H1 (cell line): ENCODE measurements at regions not wholly inside any gene's neighbourhood (a gene's known extent, or its start where the extent isn't known, plus 50 kb on each side); places are given as distances from the start of the nearest gene placed in this dataset.

Experiments
- CTCF ChIA-PET: fragments of 300-600 bp; sonication (Branson Sonifier 250); formaldehyde crosslinking; loops from one replicate; lab custom pipeline; 2021; ENCODE audit not compliant: partially characterized antibody; lab: Charles Lee
- POLR2A ChIA-PET: fragments of 300-600 bp; sonication (Branson Sonifier 250); formaldehyde crosslinking; loops from one replicate; lab custom pipeline; 2021; ENCODE audit warnings: inconsistent platforms; ENCODE audit not compliant: partially characterized antibody; lab: Charles Lee
- DNase-seq, 2 experiments: peaks; one replicate each; pipeline versions ENCODE4 v3.0.0 to v3.0.0-alpha.2; 2010 to 2022; ENCODE audit warnings: low spot score in 2 of 2, low read depth in 1 of 2, mixed read lengths in 1 of 2
- FAIRE-seq: peaks from 2 replicates; lab custom pipeline; 2011; peaks lifted over from hg19 to GRCh38; lab: Jason Lieb, UNC
- H2AFZ ChIP-seq: 2 replicates; pipeline ENCODE4 v1.8.1; 2012; ENCODE audit warnings: low read length, inconsistent platforms
- H2AK5ac ChIP-seq: 2 replicates; pipeline ENCODE4 v1.6.1; 2013; ENCODE audit warnings: low read depth, low read length
- H2BK120ac ChIP-seq: replicated peaks from 2 replicates; pipeline ENCODE3; 2013; ENCODE audit warnings: low read depth, low read length, inconsistent platforms
- H2BK12ac ChIP-seq: 2 replicates; pipeline ENCODE4 v1.6.1; 2013; ENCODE audit warnings: low read depth, low read length
- H2BK15ac ChIP-seq: 2 replicates; pipeline ENCODE4 v1.6.1; 2013; ENCODE audit warnings: low read length
- H2BK20ac ChIP-seq: 2 replicates; pipeline ENCODE4 v1.6.1; 2013; ENCODE audit warnings: low read length
- H2BK5ac ChIP-seq: 2 replicates; pipeline ENCODE4 v1.6.1; 2013; ENCODE audit warnings: low read depth, low read length
- H3K14ac ChIP-seq: 2 replicates; pipeline ENCODE4 v1.6.1; 2013; ENCODE audit warnings: inconsistent platforms; ENCODE audit not compliant: insufficient read length
- H3K18ac ChIP-seq: 2 replicates; pipeline ENCODE4 v1.6.1; 2013; ENCODE audit warnings: low read length; ENCODE audit errors: extremely low read depth
- H3K23ac ChIP-seq: 2 replicates; pipeline ENCODE4 v1.6.1; 2013; ENCODE audit warnings: inconsistent platforms; ENCODE audit not compliant: insufficient read length
- H3K23me2 ChIP-seq: 2 replicates; pipeline ENCODE4 v1.6.1; 2013; ENCODE audit warnings: low read depth, low read length
- H3K27ac ChIP-seq: 2 replicates; pipeline ENCODE4 v1.6.1; 2011; ENCODE audit warnings: low read depth, low read length, inconsistent platforms
- H3K27me3 ChIP-seq, 4 experiments: replicated peaks in 1 of 4; 1 replicate in 1 of 4; 2 replicates in 3 of 4; pipeline versions ENCODE4 v1.6.1 to v1.8.1; 2011 to 2013; ENCODE audit warnings: low read length in 3 of 4, mild to moderate bottlenecking in 3 of 4, inconsistent platforms in 2 of 4, mixed read lengths in 2 of 4, moderate library complexity in 1 of 4; ENCODE audit not compliant: control insufficient read depth in 3 of 4, insufficient read depth in 3 of 4; ENCODE audit errors: extremely low read depth in 1 of 4
- H3K36me3 ChIP-seq, 4 experiments: 2 replicates each; pipeline versions ENCODE4 v1.6.1 to v1.8.1; 2011 to 2013; ENCODE audit warnings: mild to moderate bottlenecking in 4 of 4, low read length in 3 of 4, moderate library complexity in 2 of 4, control low read depth in 1 of 4, inconsistent platforms in 1 of 4; ENCODE audit not compliant: insufficient read depth in 4 of 4, control insufficient read depth in 2 of 4
- H3K4ac ChIP-seq: replicated peaks from 2 replicates; pipeline ENCODE3; 2013; ENCODE audit warnings: low read length, low read depth, mixed read lengths, inconsistent platforms; ENCODE audit not compliant: insufficient read length
- H3K4me1 ChIP-seq, 4 experiments: replicated peaks in 1 of 4; 1 replicate in 1 of 4; 2 replicates in 3 of 4; pipeline versions ENCODE4 v1.6.1 to v1.8.1; 2011 to 2013; ENCODE audit warnings: low read length in 3 of 4, inconsistent platforms in 2 of 4, mixed read lengths in 1 of 4; ENCODE audit not compliant: insufficient read depth in 4 of 4, control insufficient read depth in 3 of 4
- H3K4me2 ChIP-seq, 2 experiments: 2 replicates each; pipeline versions ENCODE4 v1.6.1 to v1.8.1; 2011 to 2013; ENCODE audit warnings: low read depth in 2 of 2, low read length in 2 of 2, control low read depth in 1 of 2, inconsistent platforms in 1 of 2, mild to moderate bottlenecking in 1 of 2; ENCODE audit not compliant: insufficient read depth in 1 of 2
- H3K4me3 ChIP-seq, 4 experiments: fragments of 200-600, 300-600 bp in 1 of 4; sonication (generic), shearing (Covaris generic), sonication (Bioruptor Twin) in 1 of 4; 2 replicates each; pipeline versions ENCODE4 v1.5.1 to v1.8.1; 2011 to 2016; ENCODE audit warnings: low read length in 4 of 4, low read depth in 3 of 4, control low read depth in 2 of 4, inconsistent platforms in 2 of 4, mild to moderate bottlenecking in 2 of 4, mixed read lengths in 1 of 4, moderate library complexity in 1 of 4; ENCODE audit not compliant: insufficient read depth in 2 of 4; ENCODE audit errors: extremely low read depth in 1 of 4
- H3K56ac ChIP-seq: replicated peaks from 2 replicates; pipeline ENCODE3; 2013; ENCODE audit warnings: low read depth, mild to moderate bottlenecking, mixed read lengths, low read length, inconsistent platforms; ENCODE audit not compliant: insufficient read length
- H3K79me1 ChIP-seq: 2 replicates; pipeline ENCODE4 v1.6.1; 2013; ENCODE audit warnings: low read depth, low read length, control low read depth
- H3K79me2 ChIP-seq, 2 experiments: 2 replicates each; pipeline versions ENCODE4 v1.6.1 to v1.8.1; 2012 to 2013; ENCODE audit warnings: low read length in 2 of 2, mild to moderate bottlenecking in 2 of 2, inconsistent platforms in 1 of 2; ENCODE audit not compliant: insufficient read depth in 2 of 2, control insufficient read depth in 1 of 2
- H3K9ac ChIP-seq, 4 experiments: replicated peaks in 1 of 4; 1 replicate in 1 of 4; 2 replicates in 3 of 4; pipeline versions ENCODE4 v1.6.1 to v1.8.1; 2011 to 2013; ENCODE audit warnings: low read depth in 3 of 4, low read length in 3 of 4, control low read depth in 2 of 4, mild to moderate bottlenecking in 2 of 4, moderate library complexity in 2 of 4, inconsistent platforms in 1 of 4; ENCODE audit errors: extremely low read depth in 1 of 4
- H3K9me3 ChIP-seq, 2 experiments: 2 replicates each; pipeline versions ENCODE4 v1.6.1 to v1.8.1; 2012 to 2013; ENCODE audit warnings: mild to moderate bottlenecking in 2 of 2, moderate library complexity in 2 of 2, control low read depth in 1 of 2, inconsistent platforms in 1 of 2, low read depth in 1 of 2, low read length in 1 of 2, mixed read lengths in 1 of 2; ENCODE audit not compliant: insufficient read depth in 2 of 2
- H4K20me1 ChIP-seq, 2 experiments: replicated peaks in 1 of 2; 2 replicates each; pipeline versions ENCODE3 to v1.8.1; 2011 to 2013; ENCODE audit warnings: inconsistent platforms in 2 of 2, low read length in 2 of 2, mild to moderate bottlenecking in 1 of 2; ENCODE audit not compliant: insufficient read depth in 2 of 2, control insufficient read depth in 1 of 2
- H4K5ac ChIP-seq: 2 replicates; pipeline ENCODE4 v1.6.1; 2013; ENCODE audit warnings: low read length, low read depth, mixed read lengths, inconsistent platforms; ENCODE audit not compliant: insufficient read length
- H4K8ac ChIP-seq: 2 replicates; pipeline ENCODE4 v1.8.0; 2013; ENCODE audit warnings: mild to moderate bottlenecking, moderate library complexity, low read length, inconsistent platforms; ENCODE audit not compliant: insufficient read depth; ENCODE audit errors: extremely low read depth
- H4K91ac ChIP-seq: replicated peaks from 2 replicates; pipeline ENCODE3; 2013; ENCODE audit warnings: low read length, mixed read lengths, inconsistent platforms; ENCODE audit not compliant: insufficient read length
- ASH2L ChIP-seq: fragments of 200-600, 300-600 bp; sonication (generic); IDR thresholded peaks from one replicate; pipeline ENCODE4 v1.7.1; 2017; ENCODE audit warnings: low read length
- ATF3 ChIP-seq: IDR thresholded peaks from 2 replicates; pipeline ENCODE4 v1.6.1; 2011; ENCODE audit warnings: low read depth, mild to moderate bottlenecking, low read length; ENCODE audit not compliant: insufficient read depth
- CBX8 ChIP-seq: fragments of 300-800, 300-1000 bp; sonication (generic); IDR thresholded peaks from 2 replicates; pipeline ENCODE4 v1.7.1; 2016; ENCODE audit warnings: low read depth, low read length, borderline replicate concordance
- GABPA ChIP-seq: IDR thresholded peaks from 2 replicates; pipeline ENCODE4 v1.6.1; 2011; ENCODE audit warnings: mild to moderate bottlenecking, low read length, moderate library complexity, borderline replicate concordance; ENCODE audit not compliant: insufficient read depth
- NANOG ChIP-seq: IDR thresholded peaks from 2 replicates; pipeline ENCODE4 v1.6.1; 2011; ENCODE audit warnings: low read length, low read depth, mild to moderate bottlenecking, inconsistent platforms; ENCODE audit not compliant: insufficient read depth, poor library complexity, severe bottlenecking
- POLR2A ChIP-seq, 2 experiments: IDR thresholded peaks; 1 replicate in 1 of 2; 2 replicates in 1 of 2; pipeline ENCODE4 v1.6.1; 2011; ENCODE audit warnings: low read depth in 2 of 2, low read length in 2 of 2, mild to moderate bottlenecking in 2 of 2; ENCODE audit errors: control extremely low read depth in 1 of 2
- RAD21 ChIP-seq, 2 experiments: IDR thresholded peaks in 1 of 2; conservative IDR thresholded peaks in 1 of 2; 2 replicates each; pipeline ENCODE4 v1.6.1; 2011; ENCODE audit warnings: low read depth in 2 of 2, low read length in 2 of 2, improper control_type of control experiment in 1 of 2, inconsistent platforms in 1 of 2, mild to moderate bottlenecking in 1 of 2, moderate library complexity in 1 of 2
- RFX5 ChIP-seq: IDR thresholded peaks from 2 replicates; pipeline ENCODE4 v1.6.1; 2011; ENCODE audit warnings: low read depth, low read length, improper control_type of control experiment, borderline replicate concordance
- RNF2 ChIP-seq: fragments of 200-900, 300-1000 bp; sonication (generic); IDR thresholded peaks from 2 replicates; pipeline ENCODE4 v1.7.1; 2016; ENCODE audit warnings: borderline replicate concordance, low read depth, mild to moderate bottlenecking, antibody characterized with exemption, low read length; ENCODE audit not compliant: poor library complexity, severe bottlenecking; ENCODE audit errors: missing control alignments
- SAP30 ChIP-seq: fragments of 300-600 bp; sonication (generic); IDR thresholded peaks from 2 replicates; pipeline ENCODE4 v1.7.1; 2012; ENCODE audit warnings: low read length, moderate library complexity, mild to moderate bottlenecking, inconsistent platforms; ENCODE audit not compliant: insufficient read depth, insufficient replicate concordance
- SRF ChIP-seq: IDR thresholded peaks from 2 replicates; pipeline ENCODE4 v1.6.1; 2011; ENCODE audit warnings: mild to moderate bottlenecking, low read depth, low read length, moderate library complexity
- WGBS, 2 experiments: shearing (Covaris generic) in 1 of 2; methylation state at CpG; one replicate each; pipeline versions ENCODE4 v1.1.6 to v1.1.7; 2013 to 2015; ENCODE audit warnings: low lambda C conversion rate in 2 of 2, mixed read lengths in 2 of 2, inconsistent platforms in 1 of 2, low coverage in 1 of 2, missing lambda C conversion rate in 1 of 2; ENCODE audit not compliant: insufficient replicate concordance in 2 of 2, insufficient coverage in 1 of 2, insufficient read length in 1 of 2; ENCODE audit errors: extremely low coverage in 1 of 2, missing lambda C conversion rate in 1 of 2; 5-methylcytosine and 5-hydroxymethylcytosine counted together

- Histone ChIP-seq H2BK120ac (no peak overlapping the region), H3K79me2 (no peaks in the 10 kb centered on the region), H3K18ac (no peak overlapping the region), H3K4ac (no peak overlapping the region), H3K4me2 (no peak overlapping the region), H2BK15ac (no peak overlapping the region), H3K4me3 (no peak overlapping the region), H2AFZ (no peak overlapping the region), H3K4me1 (no peaks in the 10 kb centered on the region), H3K27me3 (no peaks in the 10 kb centered on the region; a peak in 1 of 7 replicates), H2BK20ac (no peak overlapping the region), H3K56ac (no peak overlapping the region), H3K23me2 (no peaks in the 10 kb centered on the region; the same call in 1 of the 2 replicates), H3K23ac (no peak overlapping the region), H3K27ac (no peak overlapping the region), H4K5ac (no peak overlapping the region), H4K20me1 (no peaks in the 10 kb centered on the region), H3K14ac (no peak overlapping the region), H3K9me3 (no peaks in the 10 kb centered on the region), H3K9ac (no peak overlapping the region), H4K8ac (no peak overlapping the region), H3K79me1 (no peaks in the 10 kb centered on the region), H2BK12ac (no peak overlapping the region), H4K91ac (no peak overlapping the region), H2BK5ac (no peak overlapping the region), H3K36me3 (no peaks in the 10 kb centered on the region), H2AK5ac (no peak overlapping the region)
- 95% methylated on average over 5 of the region's 5 CpGs; no CpG with 5 or more reads in 1 of the 2 experiments for WGBS, 2 experiments
- CTCF ChIA-PET = interaction anchor here (0.7 to 2.1 kb wide), 6 partner anchors 11 to 121 kb away, joined by 3 to 7 read pairs (median 5); no protein-coding TSS in a partner anchor
- no peak for DNase-seq
- FAIRE-seq = no peak
- POLR2A ChIA-PET = no interaction called here
- no peak for TF ChIP-seq SRF
- TF ChIP-seq SAP30 = no peak
- TF ChIP-seq GABPA = no peak
- TF ChIP-seq POLR2A (IDR thresholded peaks at IDR 0.05; ENCODE audit: control extremely low read depth in 1 of 2, low read depth in 2 of 2, low read length in 2 of 2) = no peak
- TF ChIP-seq CBX8 = no peak
- no peak for TF ChIP-seq ASH2L
- no peak for TF ChIP-seq RAD21 (IDR thresholded peaks at IDR 0.05 in 1 of 2, conservative IDR thresholded peaks at IDR 0.05 in 1 of 2; ENCODE audit: low read depth in 2 of 2, low read length in 2 of 2)
- TF ChIP-seq RNF2 = no peak
- no peak for TF ChIP-seq RFX5
- TF ChIP-seq NANOG = no peak
- TF ChIP-seq ATF3 = no peak
Measured at GRCh38 chr1:177824508-177824982, 145.3 kb downstream of the SEC16B start.
